Ramos (cell line): ENCODE measurements at regions not wholly inside any gene's neighbourhood (a gene's known extent, or its start where the extent isn't known, plus 50 kb on each side); places are given as distances from the start of the nearest gene placed in this dataset.
"Not testable (repeated sequence)": the region's sequence is repeated elsewhere in the genome, so short reads cannot be mapped to it uniquely, and the experiment has no call there.

Experiments
- in situ Hi-C: fragments of 300-500 bp; cut with MboI; formaldehyde crosslinking; loops from one replicate; pipeline ENCODE4 v1.14.3; 2022; ENCODE audit warnings: low sequenced_read_pairs; ENCODE audit not compliant: unreplicated experiment

GRCh38 chr13:76009267-76009890 is 373.2 kb downstream of the LMO7 start:
- in situ Hi-C loops: no loop called here

GRCh38 chr13:76004416-76004815 is 368.3 kb downstream of the LMO7 start:
- in situ Hi-C loops: no loop called here

GRCh38 chr13:76000131-76000530 is 364.0 kb downstream of the LMO7 start:
- in situ Hi-C loops: no loop called here

- in situ Hi-C loops: no loop called here
Observed at GRCh38 chr13:75996582-75996981, 360.5 kb downstream of the LMO7 start.

- in situ Hi-C loops: no loop called here
Observed at GRCh38 chr13:75995966-75996365, 359.8 kb downstream of the LMO7 start.

GRCh38 chr13:75993823-75994222 is 357.7 kb downstream of the LMO7 start:
- in situ Hi-C loops: no loop called here

GRCh38 chr13:75993241-75993640 is 357.1 kb downstream of the LMO7 start:
- in situ Hi-C loops: no loop called here

GRCh38 chr13:75986818-75987217 is 350.7 kb downstream of the LMO7 start:
- in situ Hi-C loops: no loop called here

- in situ Hi-C loops: no loop called here
Observed at GRCh38 chr13:75985132-75985531, 349.0 kb downstream of the LMO7 start.

- in situ Hi-C loops: no loop called here
Observed at GRCh38 chr13:75978818-75979217, 342.7 kb downstream of the LMO7 start.

GRCh38 chr13:75968103-75968838 is 332.1 kb downstream of the LMO7 start:
- in situ Hi-C loops: no loop called here

- in situ Hi-C loops: no loop called here
Observed at GRCh38 chr13:75963302-75963701, 327.2 kb downstream of the LMO7 start.

GRCh38 chr13:75961911-75962310 is 325.8 kb downstream of the LMO7 start:
- in situ Hi-C loops: no loop called here

GRCh38 chr13:75960538-75960994 is 324.4 kb downstream of the LMO7 start:
- in situ Hi-C loops: no loop called here

GRCh38 chr13:75959861-75960481 is 323.8 kb downstream of the LMO7 start:
- in situ Hi-C loops: no loop called here

- in situ Hi-C loops: not testable (repeated sequence)
Observed at GRCh38 chr13:75953589-75953988, 317.5 kb downstream of the LMO7 start.

GRCh38 chr13:75947448-75947847 is 311.3 kb downstream of the LMO7 start:
- in situ Hi-C loops: no loop called here

GRCh38 chr13:75946536-75947284 is 310.6 kb downstream of the LMO7 start:
- in situ Hi-C loops: no loop called here

- in situ Hi-C loops: no loop called here
Observed at GRCh38 chr13:75945841-75946482, 309.8 kb downstream of the LMO7 start.

- in situ Hi-C loops: no loop called here
Observed at GRCh38 chr13:75938811-75939560, 302.9 kb downstream of the LMO7 start.
